K562 (cell line): ENCODE measurements at regions not wholly inside any gene's neighbourhood (a gene's known extent, or its start where the extent isn't known, plus 50 kb on each side); places are given as distances from the start of the nearest gene placed in this dataset.

ENCODE experiments used
- BDP1 ChIP-seq: IDR thresholded peaks from 3 replicates; pipeline ENCODE4 v1.6.1; 2011; ENCODE audit not compliant: insufficient read length, insufficient read depth
- ESRRB ChIP-seq: fragments of 250-450 bp; sonication (Bioruptor Pico); IDR thresholded peaks from 2 replicates; pipeline ENCODE4 v1.5.0; 2020; ENCODE audit warnings: mild to moderate bottlenecking, moderate library complexity, borderline replicate concordance
- ETV6 ChIP-seq, 3 experiments: fragments of 150-350 bp in 1 of 3; sonication (generic) in 1 of 3; formaldehyde crosslinking in 1 of 3; IDR thresholded peaks; 2 replicates each; pipeline versions ENCODE4 v1.6.1 to v1.8.0; 2014 to 2022; ENCODE audit warnings: borderline replicate concordance in 2 of 3, low read depth in 2 of 3, antibody characterized with exemption in 1 of 3, low read length in 1 of 3, mild to moderate bottlenecking in 1 of 3, missing genetic modification reagents in 1 of 3
- NFIC ChIP-seq: fragments of 450-650 bp; IDR thresholded peaks from 2 replicates; pipeline ENCODE4 v1.6.1; 2017; ENCODE audit warnings: mild to moderate bottlenecking, inconsistent platforms
- NR2C2 ChIP-seq, 2 experiments: fragments of 200-800 bp in 1 of 2; sonication (Bioruptor generic) in 1 of 2; sonication (generic) in 1 of 2; formaldehyde crosslinking in 1 of 2; IDR thresholded peaks; 2 replicates each; pipeline versions ENCODE4 v1.6.1 to v1.8.0; 2016 to 2022; ENCODE audit warnings: mild to moderate bottlenecking in 1 of 2, missing compliant biosample characterization in 1 of 2, missing genetic modification characterization in 1 of 2, missing genetic modification reagents in 1 of 2
- ZNF143 ChIP-seq: sonication (generic); formaldehyde crosslinking; IDR thresholded peaks from 2 replicates; pipeline ENCODE4 v1.9.0; 2022; ENCODE audit warnings: mild to moderate bottlenecking, missing genetic modification reagents
- ZNF584 ChIP-seq: fragments of 200-800 bp; sonication (Bioruptor generic); IDR thresholded peaks from 2 replicates; pipeline ENCODE4 v1.6.1; 2016; ENCODE audit warnings: low read depth, mild to moderate bottlenecking, missing genetic modification characterization, missing compliant biosample characterization
- TF ChIP-seq, protein P1 (sequence below): IDR thresholded peaks from 3 replicates; pipeline ENCODE4 v1.6.1; 2011; ENCODE audit warnings: borderline replicate concordance, mild to moderate bottlenecking, moderate library complexity; ENCODE audit not compliant: insufficient read length; ENCODE audit errors: extremely low read depth
- TF ChIP-seq, protein P2 (sequence below), 2 experiments: IDR thresholded peaks; 2 replicates each; pipeline ENCODE4 v1.6.1; 2011; ENCODE audit warnings: borderline replicate concordance in 1 of 2, control low read depth in 1 of 2, low read depth in 1 of 2, low read length in 1 of 2, mild to moderate bottlenecking in 1 of 2, mixed read lengths in 1 of 2, moderate library complexity in 1 of 2; ENCODE audit not compliant: insufficient read depth in 1 of 2, insufficient read length in 1 of 2, poor library complexity in 1 of 2, severe bottlenecking in 1 of 2; ENCODE audit errors: extremely low read depth in 1 of 2
- TF ChIP-seq, protein P3 (sequence below): fragments of 450-650 bp; IDR thresholded peaks from 2 replicates; pipeline ENCODE4 v1.6.1; 2018; ENCODE audit warnings: mild to moderate bottlenecking, low read depth; ENCODE audit not compliant: partially characterized antibody
- TF ChIP-seq, protein P4 (sequence below), 3 experiments: IDR thresholded peaks in 2 of 3; conservative IDR thresholded peaks in 1 of 3; 2 replicates each; pipeline ENCODE4 v1.5.1; 2011 to 2012; ENCODE audit warnings: low read length in 3 of 3, mild to moderate bottlenecking in 3 of 3, control low read depth in 2 of 3, improper control_type of control experiment in 1 of 3, inconsistent platforms in 1 of 3, low read depth in 1 of 3, mixed read lengths in 1 of 3, moderate library complexity in 1 of 3; ENCODE audit not compliant: insufficient read depth in 2 of 3

DNA sequence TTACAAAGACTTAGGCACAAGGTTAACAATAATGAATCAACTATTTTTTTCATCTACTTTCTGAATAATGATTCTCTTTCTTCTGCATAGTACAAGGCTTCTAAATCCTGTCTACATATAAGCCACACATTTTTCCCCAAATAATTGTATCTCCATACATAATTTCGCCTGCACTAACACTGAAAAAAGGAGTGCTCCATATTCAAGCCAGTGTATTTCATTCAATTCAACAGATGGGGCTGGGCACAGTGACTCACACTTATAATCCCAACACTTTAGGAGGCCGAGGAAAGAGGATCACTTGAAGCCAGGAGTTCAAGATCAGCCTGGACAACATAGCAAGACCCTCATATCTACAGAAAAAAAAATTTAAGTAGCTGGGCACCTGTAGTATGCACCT is 86.0 kb upstream of the ZNF800 start:
- TF ChIP-seq, protein P1, sequence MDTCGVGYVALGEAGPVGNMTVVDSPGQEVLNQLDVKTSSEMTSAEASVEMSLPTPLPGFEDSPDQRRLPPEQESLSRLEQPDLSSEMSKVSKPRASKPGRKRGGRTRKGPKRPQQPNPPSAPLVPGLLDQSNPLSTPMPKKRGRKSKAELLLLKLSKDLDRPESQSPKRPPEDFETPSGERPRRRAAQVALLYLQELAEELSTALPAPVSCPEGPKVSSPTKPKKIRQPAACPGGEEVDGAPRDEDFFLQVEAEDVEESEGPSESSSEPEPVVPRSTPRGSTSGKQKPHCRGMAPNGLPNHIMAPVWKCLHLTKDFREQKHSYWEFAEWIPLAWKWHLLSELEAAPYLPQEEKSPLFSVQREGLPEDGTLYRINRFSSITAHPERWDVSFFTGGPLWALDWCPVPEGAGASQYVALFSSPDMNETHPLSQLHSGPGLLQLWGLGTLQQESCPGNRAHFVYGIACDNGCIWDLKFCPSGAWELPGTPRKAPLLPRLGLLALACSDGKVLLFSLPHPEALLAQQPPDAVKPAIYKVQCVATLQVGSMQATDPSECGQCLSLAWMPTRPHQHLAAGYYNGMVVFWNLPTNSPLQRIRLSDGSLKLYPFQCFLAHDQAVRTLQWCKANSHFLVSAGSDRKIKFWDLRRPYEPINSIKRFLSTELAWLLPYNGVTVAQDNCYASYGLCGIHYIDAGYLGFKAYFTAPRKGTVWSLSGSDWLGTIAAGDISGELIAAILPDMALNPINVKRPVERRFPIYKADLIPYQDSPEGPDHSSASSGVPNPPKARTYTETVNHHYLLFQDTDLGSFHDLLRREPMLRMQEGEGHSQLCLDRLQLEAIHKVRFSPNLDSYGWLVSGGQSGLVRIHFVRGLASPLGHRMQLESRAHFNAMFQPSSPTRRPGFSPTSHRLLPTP = no peak
- TF ChIP-seq ZNF143 (CRISPR knock-in tag) (no peak), ESRRB (CRISPR knock-in tag) (no peak), NFIC (no peak), ETV6 (IDR thresholded peaks at IDR 0.05; ENCODE audit: borderline replicate concordance in 1 of 2, low read depth in 2 of 2, low read length in 1 of 2) (no peak), ETV6 (CRISPR knock-in tag; IDR thresholded peaks at IDR 0.05; ENCODE audit: borderline replicate concordance) (no peak), BDP1 (no peak), ZNF584 (no peak), NR2C2 (CRISPR knock-in tag; IDR thresholded peaks at IDR 0.05) (no peak), NR2C2 (tag; IDR thresholded peaks at IDR 0.05) (no peak)
- TF ChIP-seq, protein P2, sequence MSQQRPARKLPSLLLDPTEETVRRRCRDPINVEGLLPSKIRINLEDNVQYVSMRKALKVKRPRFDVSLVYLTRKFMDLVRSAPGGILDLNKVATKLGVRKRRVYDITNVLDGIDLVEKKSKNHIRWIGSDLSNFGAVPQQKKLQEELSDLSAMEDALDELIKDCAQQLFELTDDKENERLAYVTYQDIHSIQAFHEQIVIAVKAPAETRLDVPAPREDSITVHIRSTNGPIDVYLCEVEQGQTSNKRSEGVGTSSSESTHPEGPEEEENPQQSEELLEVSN (IDR thresholded peaks at IDR 0.05; ENCODE audit: borderline replicate concordance in 1 of 2, extremely low read depth in 1 of 2, insufficient read depth in 1 of 2, insufficient read length in 1 of 2, low read depth in 1 of 2, low read length in 1 of 2, poor library complexity in 1 of 2, severe bottlenecking in 1 of 2) = no peak
- TF ChIP-seq, protein P3, sequence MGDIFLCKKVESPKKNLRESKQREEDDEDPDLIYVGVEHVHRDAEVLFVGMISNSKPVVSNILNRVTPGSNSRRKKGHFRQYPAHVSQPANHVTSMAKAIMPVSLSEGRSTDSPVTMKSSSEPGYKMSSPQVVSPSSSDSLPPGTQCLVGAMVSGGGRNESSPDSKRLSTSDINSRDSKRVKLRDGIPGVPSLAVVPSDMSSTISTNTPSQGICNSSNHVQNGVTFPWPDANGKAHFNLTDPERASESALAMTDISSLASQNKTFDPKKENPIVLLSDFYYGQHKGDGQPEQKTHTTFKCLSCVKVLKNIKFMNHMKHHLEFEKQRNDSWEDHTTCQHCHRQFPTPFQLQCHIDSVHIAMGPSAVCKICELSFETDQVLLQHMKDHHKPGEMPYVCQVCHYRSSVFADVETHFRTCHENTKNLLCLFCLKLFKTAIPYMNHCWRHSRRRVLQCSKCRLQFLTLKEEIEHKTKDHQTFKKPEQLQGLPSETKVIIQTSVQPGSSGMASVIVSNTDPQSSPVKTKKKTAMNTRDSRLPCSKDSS = no peak
- TF ChIP-seq, protein P4, sequence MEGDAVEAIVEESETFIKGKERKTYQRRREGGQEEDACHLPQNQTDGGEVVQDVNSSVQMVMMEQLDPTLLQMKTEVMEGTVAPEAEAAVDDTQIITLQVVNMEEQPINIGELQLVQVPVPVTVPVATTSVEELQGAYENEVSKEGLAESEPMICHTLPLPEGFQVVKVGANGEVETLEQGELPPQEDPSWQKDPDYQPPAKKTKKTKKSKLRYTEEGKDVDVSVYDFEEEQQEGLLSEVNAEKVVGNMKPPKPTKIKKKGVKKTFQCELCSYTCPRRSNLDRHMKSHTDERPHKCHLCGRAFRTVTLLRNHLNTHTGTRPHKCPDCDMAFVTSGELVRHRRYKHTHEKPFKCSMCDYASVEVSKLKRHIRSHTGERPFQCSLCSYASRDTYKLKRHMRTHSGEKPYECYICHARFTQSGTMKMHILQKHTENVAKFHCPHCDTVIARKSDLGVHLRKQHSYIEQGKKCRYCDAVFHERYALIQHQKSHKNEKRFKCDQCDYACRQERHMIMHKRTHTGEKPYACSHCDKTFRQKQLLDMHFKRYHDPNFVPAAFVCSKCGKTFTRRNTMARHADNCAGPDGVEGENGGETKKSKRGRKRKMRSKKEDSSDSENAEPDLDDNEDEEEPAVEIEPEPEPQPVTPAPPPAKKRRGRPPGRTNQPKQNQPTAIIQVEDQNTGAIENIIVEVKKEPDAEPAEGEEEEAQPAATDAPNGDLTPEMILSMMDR (IDR thresholded peaks at IDR 0.05 in 2 of 3, conservative IDR thresholded peaks at IDR 0.05 in 1 of 3; ENCODE audit: insufficient read depth in 2 of 3, low read depth in 1 of 3, low read length in 3 of 3) = no peak
